ENCODE measurements at regions not wholly inside any gene's neighbourhood (a gene's known extent, or its start where the extent isn't known, plus 50 kb on each side); places are given as distances from the start of the nearest gene placed in this dataset.

- TF ChIP-seq ELF1 (IDR thresholded peaks at IDR 0.05): no peak
- TF ChIP-seq FOXM1 (IDR thresholded peaks at IDR 0.05; ENCODE audit: low read depth): no peak
- no peak for TF ChIP-seq CTCF (IDR thresholded peaks at IDR 0.05)
These were observed 239.5 kb upstream of the MEIS2 start for GRCh38 chr15:37339856-37340255.

All from SK-N-SH (cell line).